DND-41 (cell line): ENCODE measurements at regions not wholly inside any gene's neighbourhood (a gene's known extent, or its start where the extent isn't known, plus 50 kb on each side); places are given as distances from the start of the nearest gene placed in this dataset.

ENCODE experiments used
- ATAC-seq: fragments of 200-7000 bp; cut with Tn5 transposase; 3 replicates; pipeline ENCODE4 v1.9.1; 2021; ENCODE audit warnings: low read depth; ENCODE audit not compliant: insufficient read depth
- DNase-seq: peaks from one replicate; pipeline ENCODE4 v3.0.0-alpha.2; 2020
- H2AFZ ChIP-seq: 2 replicates; pipeline ENCODE4 v1.6.0; 2012; ENCODE audit warnings: low read depth, low read length
- H3K27ac ChIP-seq: 2 replicates; pipeline ENCODE4 v1.5.1; 2012; ENCODE audit warnings: low read length, inconsistent platforms
- H3K27me3 ChIP-seq: fragments of 200-600 bp; sonication (generic); 2 replicates; pipeline ENCODE4 v1.6.0; 2012; ENCODE audit warnings: low read length, mild to moderate bottlenecking, inconsistent platforms; ENCODE audit not compliant: insufficient read depth, poor library complexity
- H3K36me3 ChIP-seq: 2 replicates; pipeline ENCODE4 v1.5.1; 2012; ENCODE audit warnings: low read length, inconsistent platforms; ENCODE audit not compliant: insufficient read depth
- H3K4me1 ChIP-seq: 2 replicates; pipeline ENCODE4 v1.5.1; 2012; ENCODE audit warnings: mild to moderate bottlenecking, low read length; ENCODE audit not compliant: insufficient read depth
- H3K4me2 ChIP-seq: 2 replicates; pipeline ENCODE4 v1.6.0; 2012; ENCODE audit warnings: mild to moderate bottlenecking, moderate library complexity, low read length, inconsistent platforms; ENCODE audit not compliant: insufficient read depth
- H3K4me3 ChIP-seq, 2 experiments: fragments of 200-600 bp in 1 of 2; shearing (Covaris generic) in 1 of 2; 2 replicates each; pipeline ENCODE4 v1.5.1; 2012 to 2016; ENCODE audit warnings: inconsistent platforms in 2 of 2, low read length in 2 of 2, mild to moderate bottlenecking in 2 of 2, low read depth in 1 of 2, moderate library complexity in 1 of 2
- H3K79me2 ChIP-seq: 2 replicates; pipeline ENCODE4 v1.6.0; 2012; ENCODE audit warnings: low read length, inconsistent platforms; ENCODE audit not compliant: insufficient read depth
- H3K9ac ChIP-seq: 2 replicates; pipeline ENCODE4 v1.6.0; 2012; ENCODE audit warnings: low read depth, mild to moderate bottlenecking, inconsistent platforms, low read length, moderate library complexity
- H3K9me3 ChIP-seq: 2 replicates; pipeline ENCODE4 v1.5.1; 2012; ENCODE audit warnings: low read length, moderate library complexity, mild to moderate bottlenecking, inconsistent platforms; ENCODE audit not compliant: insufficient read depth, severe bottlenecking
- H4K20me1 ChIP-seq: 2 replicates; pipeline ENCODE4 v1.6.0; 2012; ENCODE audit warnings: low read length; ENCODE audit not compliant: insufficient read depth
- CTCF ChIP-seq: IDR thresholded peaks from 2 replicates; pipeline ENCODE4 v1.5.1; 2012; ENCODE audit warnings: borderline replicate concordance, low read length, moderate library complexity, mild to moderate bottlenecking; ENCODE audit not compliant: poor library complexity, severe bottlenecking; ENCODE audit errors: extremely low read depth
- EZH2 ChIP-seq: IDR thresholded peaks from 3 replicates; pipeline ENCODE4 v1.6.1; 2012; ENCODE audit warnings: borderline replicate concordance, low read depth, mild to moderate bottlenecking, moderate library complexity, low read length, inconsistent platforms; ENCODE audit not compliant: severe bottlenecking

DNA sequence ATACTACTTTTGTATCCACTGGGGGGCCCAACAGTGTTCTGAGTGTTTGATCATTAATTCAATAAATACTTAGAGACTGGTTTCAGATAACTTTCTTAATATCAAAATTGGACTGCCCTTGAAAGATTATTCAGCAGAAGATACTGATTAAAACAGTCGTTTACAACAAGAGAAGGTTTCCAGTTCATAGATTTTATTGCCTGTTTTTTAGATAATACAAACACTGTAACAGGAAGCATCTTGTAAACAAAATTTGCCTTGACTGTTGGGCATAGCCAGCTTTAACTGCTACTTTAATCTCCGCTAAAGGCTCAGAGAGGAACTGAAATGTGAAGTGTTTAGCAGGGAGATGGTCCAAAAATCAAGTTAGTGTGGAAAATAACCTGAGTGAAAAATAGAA is 1168.7 kb upstream of the NUDT12 start:
- H3K27ac ChIP-seq: no peak overlapping the region
- H3K79me2 ChIP-seq: no peaks in the 10 kb centered on the region
- ATAC-seq: no peak
- H3K36me3 ChIP-seq: no peaks in the 10 kb centered on the region
- no peak overlapping the region for H3K9ac ChIP-seq
- no peak for DNase-seq
- no peak overlapping the region for H2AFZ ChIP-seq
- no peak overlapping the region for H3K4me2 ChIP-seq
- H3K4me1 ChIP-seq: no peaks in the 10 kb centered on the region
- H3K9me3 ChIP-seq: no peaks in the 10 kb centered on the region
- no peak overlapping the region for H3K4me3 ChIP-seq
- no peaks in the 10 kb centered on the region for H3K27me3 ChIP-seq
- no peaks in the 10 kb centered on the region for H4K20me1 ChIP-seq
- TF ChIP-seq CTCF: no peak

- no peak for TF ChIP-seq CTCF
- no peak for TF ChIP-seq EZH2
- H4K20me1 ChIP-seq: no peaks in the 10 kb centered on the region
- H3K4me3 ChIP-seq: no peak overlapping the region
- ATAC-seq: no peak
- H3K36me3 ChIP-seq: no peaks in the 10 kb centered on the region
- H3K9ac ChIP-seq: no peak overlapping the region
- H3K79me2 ChIP-seq: no peaks in the 10 kb centered on the region
- no peaks in the 10 kb centered on the region for H3K27me3 ChIP-seq
- H3K9me3 ChIP-seq: no peaks in the 10 kb centered on the region
- no peak for DNase-seq
- no peaks in the 10 kb centered on the region for H3K4me1 ChIP-seq
- H2AFZ ChIP-seq: no peak overlapping the region
- no peak overlapping the region for H3K27ac ChIP-seq
- no peak overlapping the region for H3K4me2 ChIP-seq
These were observed 1145.4 kb upstream of the NUDT12 start for GRCh38 chr5:104708027-104708426.

DNA sequence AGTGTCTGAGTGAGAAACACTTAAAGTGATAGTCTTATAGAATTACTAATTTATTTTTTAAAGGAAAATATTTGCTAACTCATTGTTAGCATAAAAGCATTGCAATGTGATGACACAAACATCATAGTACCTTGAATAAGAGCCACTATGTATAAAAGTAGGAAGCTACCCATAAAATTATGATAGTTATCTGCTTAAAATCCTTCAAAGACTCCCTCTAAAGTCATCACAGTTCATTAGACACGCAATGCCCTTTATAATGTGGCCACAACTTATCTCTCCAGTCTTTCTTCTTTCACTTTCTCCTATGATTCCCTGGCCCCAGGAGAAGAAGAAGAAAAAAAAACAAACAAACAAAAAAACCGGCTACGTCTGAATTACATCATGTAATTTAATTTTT is 1144.0 kb upstream of the NUDT12 start:
- H2AFZ ChIP-seq: no peak overlapping the region
- H3K4me3 ChIP-seq: no peak overlapping the region
- DNase-seq: no peak
- ATAC-seq: no peak
- no peak overlapping the region for H3K27ac ChIP-seq
- no peaks in the 10 kb centered on the region for H3K4me1 ChIP-seq
- no peak overlapping the region for H3K4me2 ChIP-seq
- no peak overlapping the region for H3K9ac ChIP-seq
- no peaks in the 10 kb centered on the region for H3K27me3 ChIP-seq
- no peaks in the 10 kb centered on the region for H3K36me3 ChIP-seq
- H4K20me1 ChIP-seq: no peaks in the 10 kb centered on the region
- no peak for TF ChIP-seq CTCF
- H3K9me3 ChIP-seq: no peaks in the 10 kb centered on the region
- no peaks in the 10 kb centered on the region for H3K79me2 ChIP-seq

GRCh38 chr5:104702212-104702611 is 1139.6 kb upstream of the NUDT12 start:
- Histone ChIP-seq H3K4me3 (no peak overlapping the region), H3K27ac (no peak overlapping the region), H2AFZ (no peak overlapping the region), H3K4me1 (no peaks in the 10 kb centered on the region), H3K9ac (no peak overlapping the region), H3K36me3 (no peaks in the 10 kb centered on the region), H3K9me3 (peaks cover 11% of the 10 kb centered on the region), H3K79me2 (no peaks in the 10 kb centered on the region), H4K20me1 (no peaks in the 10 kb centered on the region), H3K4me2 (no peak overlapping the region), H3K27me3 (no peaks in the 10 kb centered on the region)
- ATAC-seq (no peak), DNase-seq (no peak)
- TF ChIP-seq EZH2 (no peak), CTCF (no peak)
